CMK (cell line): ENCODE measurements at regions not wholly inside any gene's neighbourhood (a gene's known extent, or its start where the extent isn't known, plus 50 kb on each side); places are given as distances from the start of the nearest gene placed in this dataset.
"Not testable (repeated sequence)": the region's sequence is repeated elsewhere in the genome, so short reads cannot be mapped to it uniquely, and the experiment has no call there.

ENCODE experiments used
- DNase-seq: peaks from one replicate; pipeline ENCODE4 v3.0.0-alpha.2; 2010; ENCODE audit warnings: low read depth

DNA sequence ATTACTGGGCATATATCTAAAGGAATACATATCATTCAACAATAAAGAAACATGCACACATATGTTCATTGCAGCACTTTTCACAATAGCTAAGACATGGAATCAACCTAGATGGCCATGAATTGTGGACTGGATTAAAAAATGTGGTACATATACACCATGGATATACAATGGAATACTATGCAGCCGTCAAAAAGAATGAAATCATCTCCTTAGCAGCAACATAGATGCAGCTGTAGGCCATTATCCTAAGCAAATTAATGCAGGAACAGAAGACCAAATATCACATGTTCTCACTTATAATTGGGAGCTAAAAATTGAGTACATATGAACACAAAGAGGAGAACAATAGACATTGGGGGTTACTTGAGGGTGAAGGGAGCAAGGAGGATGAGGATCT is 175.6 kb downstream of the POLR1F start:
- no peak for DNase-seq

DNA sequence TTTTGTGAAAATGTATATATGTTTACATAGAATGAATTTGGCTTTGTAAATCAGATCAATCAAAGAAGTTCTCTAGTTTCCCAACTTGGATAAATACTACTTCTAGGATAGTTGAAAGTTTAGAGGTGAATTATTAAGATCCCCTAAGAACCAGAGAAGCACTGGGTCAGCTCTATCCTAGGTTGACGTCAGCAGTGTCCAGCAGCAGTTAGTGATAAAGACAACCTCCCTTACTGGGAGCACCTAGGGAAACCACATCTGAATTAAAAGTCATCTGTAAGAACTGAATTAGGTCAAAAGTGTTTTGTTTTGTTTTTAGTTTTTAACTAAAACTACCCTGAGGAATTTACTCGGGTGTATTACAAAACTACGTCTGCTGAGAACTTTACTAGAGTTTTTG is 178.0 kb downstream of the POLR1F start:
- DNase-seq: no peak

DNA sequence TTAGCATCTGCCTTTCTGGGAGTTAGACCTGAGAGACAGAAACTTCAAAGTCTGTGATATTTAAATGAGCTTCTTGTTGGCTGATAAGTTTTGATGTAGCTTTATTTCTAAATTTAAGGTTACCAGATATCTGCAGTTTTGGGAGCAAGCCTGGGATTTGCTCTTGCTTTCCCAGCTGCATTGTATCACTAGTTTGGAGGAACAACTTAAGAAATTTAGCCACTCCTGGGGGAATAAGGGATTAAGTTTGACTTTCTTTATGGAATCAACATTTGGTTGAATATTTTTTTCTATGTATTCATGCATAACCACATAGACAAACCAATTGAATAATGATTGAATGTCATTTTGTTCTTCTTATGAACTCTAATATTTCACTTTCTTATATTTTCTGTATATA is 178.6 kb downstream of the POLR1F start:
- DNase-seq: no peak

DNA sequence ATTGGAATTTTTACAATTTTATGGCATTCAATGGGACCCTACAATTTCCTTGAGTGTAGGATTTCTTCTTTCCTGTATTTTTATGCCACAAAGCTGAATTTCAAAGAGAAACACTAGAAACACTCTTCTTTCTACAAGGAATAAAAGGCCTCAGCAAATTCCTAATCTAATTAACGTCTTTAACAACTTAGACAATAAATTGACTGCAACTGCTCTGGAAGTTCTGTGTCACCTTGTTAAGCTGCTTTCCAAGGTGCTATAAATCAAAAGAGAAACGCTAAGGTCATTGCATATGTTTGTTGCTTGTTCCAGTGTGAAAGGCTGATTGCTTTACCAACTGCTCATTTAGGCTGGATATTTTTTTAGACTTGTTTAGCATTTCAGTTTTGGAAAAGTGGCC is 182.2 kb downstream of the POLR1F start:
- no peak for DNase-seq

DNA sequence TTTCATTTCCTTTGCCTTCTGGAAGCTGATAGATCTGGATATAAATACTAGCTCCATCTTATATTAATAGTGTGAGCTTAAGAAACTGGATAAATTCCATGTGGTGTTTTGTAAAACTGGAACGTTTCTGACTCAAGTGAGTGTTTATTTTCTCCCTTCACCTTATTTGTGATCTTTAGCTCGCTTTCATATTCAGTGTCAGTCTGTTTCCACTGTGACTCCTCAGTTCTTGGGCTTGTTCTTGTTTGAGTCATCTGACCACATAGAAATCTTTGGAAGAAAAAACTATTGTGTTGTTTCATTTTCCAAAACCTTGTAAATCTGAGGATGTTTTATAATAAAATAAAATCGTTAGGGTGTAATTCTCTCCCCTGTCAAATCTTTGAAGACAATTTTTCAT is 186.4 kb downstream of the POLR1F start:
- DNase-seq: no peak

DNA sequence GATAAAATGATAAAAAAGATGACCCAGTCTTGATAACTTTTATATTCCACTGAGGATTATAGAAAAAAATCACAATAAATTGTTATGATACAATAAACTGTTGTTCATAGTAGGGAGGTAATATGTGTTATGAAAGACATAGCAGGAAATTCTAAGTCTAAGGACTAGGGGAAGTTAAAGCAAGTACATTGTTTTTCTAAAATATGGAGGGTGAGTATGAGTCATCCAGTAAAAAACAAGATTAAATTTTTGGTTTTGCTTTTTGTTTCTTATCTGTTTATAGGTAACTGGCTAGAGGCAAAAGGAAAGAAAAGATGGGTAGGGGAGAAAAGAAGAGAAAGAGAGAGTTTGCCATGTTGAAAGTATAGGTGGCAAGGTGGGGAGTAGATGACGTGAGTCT is 188.4 kb downstream of the POLR1F start:
- DNase-seq: no peak

DNA sequence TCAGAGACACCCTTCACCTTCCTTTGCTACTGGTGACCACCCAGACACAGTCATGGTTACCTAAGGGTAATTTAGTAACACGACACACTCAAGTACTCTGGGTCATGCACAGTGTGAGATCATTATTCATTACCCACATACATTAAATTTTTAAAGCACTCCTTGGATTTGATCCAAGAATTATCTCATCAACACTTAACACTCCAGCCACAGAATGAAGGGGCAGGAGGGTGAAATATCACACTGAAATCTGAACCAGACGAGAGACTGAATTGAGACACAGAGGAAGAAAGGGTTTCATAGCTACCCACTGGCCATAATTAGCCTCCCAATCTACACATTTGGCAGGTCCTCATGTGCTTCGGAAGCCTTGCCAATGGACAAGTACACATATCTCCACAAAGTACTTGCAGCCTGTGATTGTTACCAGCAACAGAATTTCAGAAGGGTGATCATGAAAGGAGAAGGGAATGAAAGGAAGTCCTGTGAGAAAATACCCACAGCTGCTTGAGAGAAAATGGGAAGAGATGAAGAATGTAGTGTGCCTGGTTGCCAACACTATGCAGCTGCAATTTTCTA is 189.3 kb downstream of the POLR1F start:
- DNase-seq: no peak

DNA sequence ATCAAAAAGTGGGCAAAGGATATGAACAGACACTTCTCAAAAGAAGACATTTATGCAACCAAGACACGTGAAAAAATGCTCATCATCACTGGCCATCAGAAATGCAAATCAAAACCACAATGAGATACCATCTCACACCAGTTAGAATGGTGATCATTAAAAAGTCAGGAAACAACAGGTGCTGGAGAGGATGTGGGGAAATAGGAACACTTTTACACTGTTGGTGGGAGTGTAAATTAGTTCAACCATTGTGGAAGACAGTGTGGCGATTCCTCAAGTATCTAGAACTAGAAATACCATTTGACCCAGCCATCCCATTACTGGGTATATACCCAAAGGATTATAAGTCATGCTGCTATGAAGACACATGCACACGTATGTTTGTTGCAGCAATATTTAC is 191.3 kb downstream of the POLR1F start:
- DNase-seq: not testable (repeated sequence)

DNA sequence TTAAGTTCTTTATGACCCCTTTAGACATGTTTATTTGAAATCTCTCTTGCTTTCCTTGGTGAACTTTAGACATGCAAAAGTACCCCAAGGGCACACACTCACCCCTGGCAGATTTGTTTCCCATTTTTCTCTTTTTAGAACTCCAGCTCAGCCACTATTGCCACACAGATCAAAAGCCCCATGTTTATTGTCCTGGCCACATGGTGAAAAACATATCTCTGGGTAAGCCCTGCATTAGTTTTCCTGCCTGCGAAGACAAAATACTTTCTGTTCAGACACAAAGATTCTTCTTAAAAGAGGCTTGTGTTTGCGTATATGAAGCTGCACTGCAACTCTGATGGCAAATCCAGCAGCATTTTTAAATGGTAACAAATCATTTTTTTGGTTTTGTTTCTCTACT is 200.0 kb downstream of the POLR1F start:
- DNase-seq: no peak

DNA sequence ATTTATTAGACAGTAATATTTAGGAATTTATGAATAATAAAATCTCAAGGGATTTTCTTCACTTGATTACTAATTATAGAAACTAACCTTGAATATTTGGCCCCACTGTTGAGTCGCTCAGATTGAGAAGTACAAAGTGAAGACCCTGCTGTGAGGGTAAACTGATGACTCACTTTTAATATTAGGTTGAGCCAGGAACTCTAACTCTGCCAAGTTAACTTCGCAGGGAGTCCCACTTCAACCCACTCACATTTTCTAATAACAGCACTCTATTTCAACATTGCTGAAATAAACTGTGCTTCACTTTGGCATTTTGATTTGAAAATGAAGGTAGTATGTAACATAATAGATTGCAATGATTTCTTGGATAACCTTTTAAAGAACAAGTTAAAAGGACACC is 200.7 kb downstream of the POLR1F start:
- no peak for DNase-seq

DNA sequence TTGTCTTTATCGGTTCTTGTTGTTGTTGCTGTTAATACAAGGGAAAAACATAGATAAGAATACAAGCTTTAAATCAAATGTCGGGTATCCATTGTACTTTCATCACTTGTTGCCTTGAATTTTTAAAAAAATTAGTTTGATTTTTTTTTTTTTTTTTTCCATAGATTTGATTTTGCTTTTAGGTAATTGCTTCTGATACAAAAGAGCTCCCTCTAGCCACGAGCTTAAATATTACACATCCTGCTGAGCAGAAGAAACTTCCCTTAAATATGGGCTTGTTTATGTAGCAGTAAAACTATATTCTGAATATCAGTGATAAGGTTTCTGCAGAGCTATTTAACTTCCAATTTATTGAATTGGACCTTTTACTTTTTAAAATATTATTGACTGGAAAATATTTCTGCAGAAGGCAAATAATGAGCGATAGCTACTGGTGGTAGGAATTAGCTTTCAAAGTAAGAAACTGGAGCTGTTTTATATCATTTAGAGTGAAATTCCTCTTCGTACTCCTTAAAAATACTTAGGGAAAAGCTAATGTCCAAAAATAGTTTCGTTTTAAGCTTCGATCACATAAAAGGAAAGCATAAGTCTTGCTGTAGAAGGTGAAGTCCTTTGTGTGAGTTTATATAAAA is 216.9 kb downstream of the POLR1F start:
- no peak for DNase-seq

DNA sequence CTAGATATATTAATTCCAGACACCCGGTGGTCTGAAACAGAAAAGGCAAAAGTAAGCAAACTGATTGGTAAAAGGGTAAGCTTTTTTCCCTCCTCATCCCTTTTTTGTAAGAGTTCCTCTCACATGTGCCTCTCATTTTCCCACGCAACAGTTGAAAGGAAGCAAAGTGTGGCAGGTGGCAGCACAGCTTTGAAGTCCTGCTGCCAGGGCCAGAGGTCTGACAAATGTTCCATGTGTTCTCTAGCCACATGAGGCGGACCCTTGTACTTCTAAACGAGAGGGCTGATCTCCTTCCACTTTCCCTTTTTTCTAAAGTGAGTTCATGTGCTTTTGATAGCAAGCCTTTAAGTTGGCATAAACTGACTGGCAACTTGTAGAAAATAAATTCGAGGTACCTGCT is 217.5 kb downstream of the POLR1F start:
- DNase-seq: no peak

DNA sequence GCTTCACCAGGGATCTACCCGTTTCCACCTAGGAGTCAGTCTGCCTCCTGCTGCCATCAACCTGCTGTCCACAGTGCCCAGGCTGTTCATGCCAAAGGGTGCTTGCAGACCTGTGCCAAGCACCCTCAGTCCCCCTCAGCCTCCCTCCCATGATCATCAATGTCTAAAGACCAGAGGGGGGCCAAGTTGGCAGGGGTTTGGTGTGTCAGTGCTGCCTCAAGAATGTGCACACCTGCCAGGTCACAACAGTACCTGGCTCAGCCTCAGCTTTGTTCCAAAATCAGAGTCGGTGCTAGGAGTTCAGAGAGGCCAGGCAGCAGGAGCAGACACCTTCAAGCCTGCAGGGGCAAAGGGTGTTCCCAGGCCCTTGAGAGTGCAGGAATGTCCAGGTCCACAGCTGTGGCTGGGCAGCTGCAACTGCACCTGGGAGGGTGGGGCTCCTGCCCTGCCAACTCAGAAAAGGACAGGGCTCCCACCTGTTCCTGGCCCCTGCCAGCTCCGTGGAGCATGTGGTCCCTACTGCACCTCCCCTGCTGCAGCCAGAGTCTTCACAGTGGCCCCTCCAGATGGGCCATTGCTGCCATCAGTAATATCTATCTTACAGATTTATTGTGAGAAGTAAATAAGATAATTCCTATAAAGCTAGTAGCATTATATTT is 219.5 kb downstream of the POLR1F start:
- no peak for DNase-seq

DNA sequence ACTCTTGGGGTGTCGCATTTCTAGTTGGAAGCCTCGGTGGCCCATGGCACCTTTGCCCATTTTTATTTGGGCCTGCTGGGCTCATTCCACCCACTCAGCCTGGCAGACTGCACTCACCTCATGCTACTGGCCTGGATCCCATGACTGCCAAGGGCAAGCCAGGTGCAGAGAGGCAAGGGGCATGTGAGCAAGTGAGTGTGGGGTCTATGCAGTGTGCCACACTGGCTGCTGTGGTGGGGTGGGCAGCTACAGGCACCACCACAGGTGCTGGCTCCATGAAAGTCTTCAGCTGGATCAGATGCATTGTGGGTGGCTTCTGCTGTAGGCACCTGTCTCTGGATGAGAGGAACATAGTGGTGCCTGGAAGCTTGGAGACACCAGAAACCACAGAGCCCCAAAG is 220.8 kb downstream of the POLR1F start:
- DNase-seq: no peak

DNA sequence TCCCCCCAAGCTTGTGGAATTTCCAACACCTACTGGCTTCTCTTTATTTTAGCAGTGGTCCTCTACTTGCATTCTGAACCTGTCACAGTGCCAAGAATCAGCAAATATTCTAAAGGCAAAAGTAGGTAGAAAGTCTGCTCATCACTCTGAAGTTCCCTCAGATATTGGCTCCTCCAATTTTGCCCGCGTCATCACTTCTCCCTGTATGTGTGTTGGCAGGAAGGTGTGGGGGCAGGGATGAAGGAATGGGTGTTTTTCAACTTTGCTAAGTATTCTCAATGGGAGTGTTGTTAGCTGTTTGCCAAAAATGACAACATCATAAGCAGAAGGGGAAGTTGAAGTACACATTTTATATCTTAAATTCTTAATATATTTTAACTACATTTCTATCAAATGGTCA is 226.2 kb downstream of the POLR1F start:
- no peak for DNase-seq

DNA sequence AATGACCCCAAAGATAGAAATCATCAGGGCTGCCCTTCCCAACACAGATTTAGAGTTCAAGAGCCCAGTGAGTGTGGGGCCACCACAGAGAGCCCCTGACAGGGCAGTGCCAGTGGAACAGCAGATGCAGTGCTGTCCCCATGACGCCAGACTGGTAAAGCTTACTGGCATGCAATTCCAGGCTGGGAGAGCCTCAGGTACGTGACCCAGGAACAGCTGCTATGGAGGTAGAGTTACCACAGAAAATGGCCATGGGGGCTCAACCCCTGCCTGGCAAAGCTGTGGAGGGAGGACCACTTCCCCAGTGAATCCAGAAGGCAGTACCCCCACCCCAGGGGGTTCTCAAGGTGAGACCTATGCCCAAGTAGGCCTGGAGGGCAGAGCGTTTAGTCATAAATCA is 228.5 kb downstream of the POLR1F start:
- no peak for DNase-seq

DNA sequence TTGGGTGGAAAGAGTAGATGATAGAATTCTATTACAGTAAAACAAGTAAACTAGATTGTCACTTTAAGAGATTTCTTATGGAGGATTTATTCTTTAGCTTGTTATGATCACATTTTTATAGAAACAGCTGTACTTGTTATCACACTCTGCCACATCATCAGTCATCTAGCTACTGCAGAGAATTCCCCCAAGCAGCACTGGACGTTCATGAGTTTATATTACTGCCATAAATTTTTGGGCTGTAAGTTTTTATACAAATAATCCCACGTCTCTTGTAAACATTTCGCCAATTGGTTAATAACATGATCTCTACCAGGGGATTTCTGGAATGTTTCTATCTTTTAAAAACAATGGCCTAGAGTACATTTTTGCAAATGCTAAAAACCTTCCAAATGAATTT is 238.8 kb downstream of the POLR1F start:
- no peak for DNase-seq

DNA sequence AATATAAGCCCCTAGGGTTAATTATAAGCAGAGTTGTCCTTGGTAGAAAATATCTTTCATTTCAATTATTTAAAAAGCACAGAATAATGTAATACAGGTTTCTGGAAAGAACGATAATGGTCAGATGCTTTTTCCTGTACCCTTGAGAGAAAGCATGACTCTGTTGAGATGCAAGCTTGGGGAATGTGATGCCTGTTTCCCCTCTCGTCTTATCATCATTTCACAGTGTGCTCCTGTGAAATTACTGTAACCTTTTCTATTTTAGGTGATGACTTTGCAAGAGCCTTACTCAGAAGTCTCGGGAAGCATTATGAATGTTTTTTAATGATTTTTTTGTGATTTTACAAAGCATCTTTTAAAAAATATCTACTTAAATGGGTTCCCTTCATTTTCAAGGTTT is 243.0 kb downstream of the POLR1F start:
- no peak for DNase-seq

DNA sequence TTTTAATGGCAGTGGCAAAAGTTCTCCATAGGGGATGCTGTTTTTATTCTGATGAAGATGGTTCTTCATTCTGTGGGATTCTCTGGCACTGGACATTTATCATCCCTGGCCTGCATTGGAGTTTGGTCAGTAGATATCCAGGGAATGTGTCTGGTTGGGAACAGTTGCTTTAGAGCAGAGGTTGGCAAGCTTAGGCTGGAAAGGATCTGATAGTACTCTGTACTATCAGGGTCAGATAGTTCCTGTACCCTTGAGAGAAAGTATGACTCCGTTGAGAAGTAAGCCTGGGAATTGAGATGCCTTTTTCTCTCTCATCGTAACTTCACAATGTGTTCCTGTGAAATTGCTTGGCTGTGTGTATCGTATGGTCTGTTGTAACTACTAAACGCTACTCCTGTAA is 244.1 kb downstream of the POLR1F start:
- no peak for DNase-seq

DNA sequence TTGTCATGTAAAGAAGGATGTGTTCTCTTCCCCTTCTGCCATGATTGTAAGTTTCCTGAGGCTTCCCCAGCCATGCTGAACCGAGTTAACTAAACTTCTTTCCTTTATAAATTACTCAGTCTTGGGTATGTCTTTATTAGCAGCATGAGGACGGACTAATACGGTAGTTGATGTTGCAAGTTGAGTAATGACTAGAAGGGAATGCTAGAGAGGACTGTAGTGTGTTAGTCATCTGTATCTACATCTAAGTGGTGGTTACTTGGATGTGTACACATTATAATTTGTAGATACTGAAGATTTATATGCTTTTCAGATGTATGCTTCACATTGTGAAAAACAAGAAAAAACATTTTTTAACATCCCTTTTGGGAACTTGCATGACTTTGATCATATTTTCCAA is 244.6 kb downstream of the POLR1F start:
- DNase-seq: no peak

DNA sequence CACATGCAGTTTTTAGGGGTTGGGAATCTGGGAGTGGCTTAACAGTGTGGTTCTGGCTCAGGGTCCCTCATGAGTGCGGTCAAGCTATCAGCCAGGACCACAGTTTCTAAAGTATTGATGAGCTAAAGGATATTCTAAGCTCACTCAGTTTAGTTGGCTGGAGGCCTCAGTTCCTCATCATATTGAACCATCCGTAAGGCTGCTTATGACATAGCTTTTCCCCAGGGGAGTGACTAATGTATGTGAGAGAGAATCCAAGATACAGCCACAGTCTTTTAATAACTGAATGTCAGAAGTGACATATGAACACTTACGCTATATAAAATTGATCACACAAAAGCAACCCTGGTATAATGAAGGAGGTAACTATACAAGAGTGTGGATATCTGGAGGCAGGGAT is 245.3 kb downstream of the POLR1F start:
- no peak for DNase-seq

DNA sequence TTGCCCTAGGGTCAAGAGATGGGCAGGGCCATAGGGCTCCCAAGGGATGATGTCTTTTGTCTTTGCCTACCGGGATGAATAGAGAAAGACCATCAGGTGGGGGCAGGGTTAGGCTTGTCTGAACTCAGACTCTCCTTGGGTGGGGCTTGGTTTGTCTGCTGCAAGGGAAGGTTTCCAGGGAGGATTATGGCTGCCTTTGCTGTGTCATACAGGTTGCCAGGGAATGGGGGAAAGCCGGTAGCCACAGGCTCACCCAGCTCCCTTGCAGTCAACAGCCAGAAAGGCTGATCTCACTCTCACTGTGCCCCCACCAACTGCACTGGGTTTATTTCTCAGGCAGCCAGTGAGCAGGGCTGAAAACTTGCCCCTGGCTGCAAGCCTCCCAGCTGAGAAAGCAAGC is 253.2 kb downstream of the POLR1F start:
- no peak for DNase-seq

DNA sequence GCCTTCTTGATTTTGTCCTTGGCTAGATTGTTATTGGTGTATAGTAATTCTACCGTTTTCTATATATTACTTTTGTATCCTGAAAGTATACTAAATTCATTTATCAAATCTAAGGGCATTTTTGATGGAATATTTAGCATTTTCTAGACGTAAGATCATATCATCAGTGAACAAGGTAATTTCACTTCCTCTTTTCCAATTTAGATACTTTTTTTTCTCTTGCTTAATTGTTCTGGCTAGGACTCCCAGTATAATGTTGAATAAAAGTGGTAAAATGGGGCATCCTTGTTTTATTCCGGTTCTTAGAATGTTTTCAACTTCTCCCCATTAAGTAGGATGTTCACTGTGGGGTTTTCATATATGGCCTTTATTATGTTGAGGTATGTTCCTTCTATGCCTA is 260.7 kb downstream of the POLR1F start:
- DNase-seq: no peak
